Prostate gland (tissue), 2 donors: ENCODE measurements at regions not wholly inside any gene's neighbourhood (a gene's known extent, or its start where the extent isn't known, plus 50 kb on each side); places are given as distances from the start of the nearest gene placed in this dataset.

Source experiments
- CTCF ChIP-seq, 4 experiments: fragments of 200-600 bp in 2 of 4; fragments of 450-650 bp in 2 of 4; sonication (generic) in 2 of 4; IDR thresholded peaks; 1 replicate in 3 of 4; 2 replicates in 1 of 4; pipeline ENCODE4 v1.5.1; 2016 to 2019; ENCODE audit warnings: antibody characterized with exemption in 4 of 4, mild to moderate bottlenecking in 2 of 4, moderate library complexity in 2 of 4
- POLR2A ChIP-seq: fragments of 450-650 bp; IDR thresholded peaks from one replicate; pipeline ENCODE4 v1.6.1; 2016; ENCODE audit warnings: antibody characterized with exemption, mild to moderate bottlenecking

GRCh38 chr2:52904355-52904891, 863.2 kb upstream of the CHAC2 start:
- TF ChIP-seq CTCF (IDR thresholded peaks at IDR 0.05) (no peak), POLR2A (no peak)
